Small intestine (tissue), 7 donors: ENCODE measurements at regions not wholly inside any gene's neighbourhood (a gene's known extent, or its start where the extent isn't known, plus 50 kb on each side); places are given as distances from the start of the nearest gene placed in this dataset.
"Not testable (repeated sequence)": the region's sequence is repeated elsewhere in the genome, so short reads cannot be mapped to it uniquely, and the experiment has no call there.

Experiments used
- DNase-seq, 2 donors: peaks; one replicate each; pipeline versions ENCODE4 v3.0.0 to v3.0.0-alpha.2; 2013
- FAIRE-seq: peaks from 2 replicates; lab custom pipeline; 2012; peaks lifted over from hg19 to GRCh38; lab: Jason Lieb, UNC
- H3K27ac ChIP-seq, 3 donors: one replicate each; pipeline ENCODE4 v1.5.1; 2013; ENCODE audit warnings: low read length in 2 of 3, mild to moderate bottlenecking in 2 of 3, control low read depth in 1 of 3, inconsistent platforms in 1 of 3, low read depth in 1 of 3, moderate library complexity in 1 of 3
- H3K27me3 ChIP-seq, 3 donors: one replicate each; pipeline ENCODE4 v1.6.1; 2013; ENCODE audit warnings: low read length in 3 of 3, inconsistent platforms in 1 of 3; ENCODE audit not compliant: control insufficient read depth in 3 of 3, insufficient read depth in 3 of 3
- H3K36me3 ChIP-seq, 3 donors: one replicate each; pipeline ENCODE4 v1.6.1; 2013; ENCODE audit warnings: low read length in 3 of 3, inconsistent platforms in 1 of 3, low read depth in 1 of 3, mild to moderate bottlenecking in 1 of 3, moderate library complexity in 1 of 3; ENCODE audit not compliant: control insufficient read depth in 3 of 3, insufficient read depth in 2 of 3
- H3K4me1 ChIP-seq, 3 donors: one replicate each; pipeline ENCODE4 v1.6.1; 2013; ENCODE audit warnings: low read length in 2 of 3, inconsistent platforms in 1 of 3, low read depth in 1 of 3, mild to moderate bottlenecking in 1 of 3, moderate library complexity in 1 of 3; ENCODE audit not compliant: control insufficient read depth in 3 of 3, insufficient read depth in 2 of 3
- H3K4me3 ChIP-seq, 3 donors: one replicate each; pipeline ENCODE4 v1.5.1; 2013; ENCODE audit warnings: low read length in 3 of 3, control low read depth in 1 of 3, inconsistent platforms in 1 of 3, low read depth in 1 of 3, mild to moderate bottlenecking in 1 of 3, moderate library complexity in 1 of 3
- H3K9me3 ChIP-seq, 2 donors: one replicate each; pipeline ENCODE4 v1.6.1; 2013; ENCODE audit warnings: low read depth in 1 of 2, low read length in 1 of 2; ENCODE audit not compliant: control insufficient read depth in 2 of 2, insufficient read depth in 1 of 2
- WGBS, 3 donors: extraction: QIAGEN DNeasy Blood & Tissue Kit; methylation state at CpG; one replicate each; pipeline ENCODE4 v1.1.7; 2013; 5-methylcytosine and 5-hydroxymethylcytosine counted together
- donor health status: healthy with polysubstance abuse.
- donor health status: control.
- donor health status: control.
- donor health status: Bipolar disorder and iron deficiency.
- donor health status: healthy.

DNA sequence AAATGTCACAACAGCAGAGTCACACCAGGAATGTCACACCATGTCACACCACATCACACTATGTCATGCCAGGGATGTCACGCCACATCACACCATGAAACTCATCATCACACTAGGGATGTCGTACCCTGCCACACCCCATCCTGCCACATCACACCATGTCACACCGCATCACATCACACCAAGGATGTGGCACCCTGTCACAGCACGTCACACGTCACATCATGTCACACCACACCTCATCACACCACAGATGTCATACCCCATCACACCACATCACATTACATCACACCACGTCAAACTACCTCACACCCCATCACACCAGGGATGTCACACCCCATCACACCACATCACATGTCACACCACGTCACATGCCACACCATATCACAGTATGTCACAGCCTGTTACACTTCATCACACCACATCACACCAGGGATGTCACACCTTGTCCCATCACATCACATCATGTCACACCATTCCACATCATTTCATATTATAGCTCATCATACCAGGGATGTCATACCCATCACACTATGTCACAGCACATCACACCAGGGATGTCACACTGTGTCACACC lies 90.9 kb downstream of the TMEM121 start:
- Histone ChIP-seq H3K9me3 (peaks cover 0 to 6% of the 10 kb centered on the region in 2 donors), H3K4me3 (no peak overlapping the region), H3K4me1 (no peaks in the 10 kb centered on the region), H3K36me3 (no peaks in the 10 kb centered on the region), H3K27me3 (no peaks in the 10 kb centered on the region), H3K27ac (no peak overlapping the region)
- FAIRE-seq (no peak), DNase-seq (no peak)
- 67 to 86% (median 70%) methylated on average over 7 of the region's 7 CpGs for WGBS, 3 donors

DNA sequence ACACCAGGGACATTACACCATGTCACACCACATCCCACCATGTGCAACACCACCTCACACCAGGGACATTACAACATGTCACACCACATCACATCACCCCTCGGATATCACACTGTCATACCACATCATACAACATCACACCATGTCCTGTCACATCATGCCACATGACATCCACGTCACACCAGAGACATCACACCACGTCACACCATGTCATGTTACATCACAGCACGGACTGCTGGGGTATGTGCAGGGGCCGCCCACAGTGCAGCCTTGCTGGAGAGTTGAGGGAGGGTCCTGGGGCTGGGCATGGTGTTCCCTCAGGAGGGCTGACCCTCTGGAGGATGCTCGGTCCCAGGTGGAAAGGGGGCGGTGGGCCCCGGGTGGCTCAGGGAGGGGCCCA lies 91.4 kb downstream of the TMEM121 start:
- not testable (repeated sequence) for H3K4me3 ChIP-seq, H3K4me1 ChIP-seq, H3K27ac ChIP-seq, H3K9me3 ChIP-seq, H3K36me3 ChIP-seq, FAIRE-seq, H3K27me3 ChIP-seq, DNase-seq
- WGBS, 3 donors: 61 to 84% (median 66%) methylated on average over 5 of the region's 8 CpGs

GRCh38 chr14:105619324-105619723 lies 92.9 kb downstream of the TMEM121 start:
- H3K27ac ChIP-seq, H3K36me3 ChIP-seq, FAIRE-seq, H3K9me3 ChIP-seq, DNase-seq, H3K27me3 ChIP-seq, H3K4me1 ChIP-seq, H3K4me3 ChIP-seq: not testable (repeated sequence)
- WGBS, 3 donors: 51 to 68% (median 62%) methylated on average over 2 to 3 of the region's 6 CpGs

DNA sequence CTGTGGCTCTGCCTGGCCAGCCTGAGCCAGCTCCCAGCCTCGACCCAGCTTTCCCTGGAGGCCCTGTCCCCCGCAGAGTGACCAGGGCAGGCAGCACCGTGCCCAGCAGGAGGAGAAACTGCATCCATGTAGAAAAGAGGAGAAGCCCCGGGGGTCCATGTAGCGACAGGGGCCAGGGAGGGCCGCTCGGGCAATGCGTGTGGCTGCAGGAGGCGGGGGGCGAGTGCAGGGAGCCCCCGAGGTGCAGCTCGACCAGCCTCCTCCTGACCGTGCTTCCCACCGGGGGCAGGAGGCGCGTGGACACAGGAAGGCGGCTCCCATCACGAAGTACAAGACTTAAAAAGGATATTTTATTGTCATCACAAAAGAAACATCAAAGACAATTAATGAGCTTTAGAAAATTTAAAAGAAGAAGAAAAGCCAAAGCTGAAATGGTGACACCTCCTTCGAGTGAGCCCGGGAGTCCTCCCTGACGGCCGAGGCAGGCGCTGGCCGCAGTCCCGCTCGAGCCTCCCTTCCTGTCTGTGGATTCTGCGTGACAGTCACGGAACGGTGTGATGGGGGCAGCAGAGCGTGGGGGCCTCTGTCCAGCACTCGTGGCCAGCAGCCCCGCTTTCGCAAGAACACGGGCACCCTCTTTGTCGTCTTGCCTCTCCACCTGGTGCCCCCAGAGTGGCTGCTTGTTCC lies 93.9 kb downstream of the TMEM121 start:
- H3K9me3 ChIP-seq, DNase-seq, H3K4me1 ChIP-seq, FAIRE-seq, H3K27ac ChIP-seq, H3K4me3 ChIP-seq, H3K36me3 ChIP-seq, H3K27me3 ChIP-seq: not testable (repeated sequence)
- WGBS, 3 donors: 75 to 81% (median 78%) methylated on average over 16 to 27 of the region's 35 CpGs

- not testable (repeated sequence) for H3K36me3 ChIP-seq, DNase-seq, H3K27me3 ChIP-seq, H3K27ac ChIP-seq, H3K9me3 ChIP-seq, H3K4me3 ChIP-seq, H3K4me1 ChIP-seq, FAIRE-seq
- WGBS, 3 donors: 39 to 82% (median 42%) methylated on average over 5 to 13 of the region's 21 CpGs
Measured at GRCh38 chr14:105620865-105621471, 94.6 kb downstream of the TMEM121 start.

DNA sequence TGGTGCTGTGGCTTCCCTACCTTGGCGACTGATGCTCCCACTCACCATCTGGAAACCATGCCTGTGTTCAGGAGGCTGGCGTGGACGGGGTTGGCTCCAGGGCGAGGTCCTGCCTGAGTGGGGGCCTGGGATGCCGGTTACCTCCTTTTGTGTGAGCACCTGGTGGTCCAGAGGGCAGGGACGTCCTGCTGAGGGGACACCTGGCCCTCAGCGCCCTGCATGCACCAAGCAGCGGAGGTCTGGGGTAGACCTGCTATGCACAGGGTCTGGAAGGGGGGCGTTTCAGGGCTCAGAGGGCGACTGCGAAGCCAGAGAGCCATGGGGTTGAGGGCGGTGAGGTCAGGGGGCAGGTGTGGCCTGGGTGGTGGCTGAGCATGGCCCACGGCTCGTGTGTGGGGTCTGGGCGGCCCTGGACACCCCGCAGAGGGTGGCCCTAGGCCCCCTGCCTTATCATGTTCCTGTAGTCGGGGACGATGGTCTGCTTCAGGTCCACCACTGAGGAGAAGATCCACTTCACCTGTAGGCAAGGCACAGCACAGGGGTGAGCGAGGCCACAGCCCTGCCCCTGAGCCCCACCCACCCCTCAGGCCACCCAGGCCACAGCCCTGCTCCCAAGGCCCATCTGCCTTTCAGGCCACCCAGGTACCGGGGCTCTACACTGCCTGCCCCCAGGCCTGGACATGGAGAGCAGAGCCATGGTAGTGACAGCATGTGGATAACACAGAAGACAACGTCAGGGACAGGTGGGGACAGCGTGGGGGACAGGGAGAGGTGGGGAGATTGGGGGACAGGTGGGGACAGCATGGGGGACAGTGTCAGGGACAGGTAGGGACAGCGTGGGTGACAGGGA lies 95.3 kb downstream of the TMEM121 start:
- WGBS, 3 donors: 51 to 80% (median 66%) methylated on average over 23 of the region's 23 CpGs
- not testable (repeated sequence) for H3K27ac ChIP-seq, DNase-seq, H3K4me1 ChIP-seq, H3K9me3 ChIP-seq, H3K36me3 ChIP-seq, H3K27me3 ChIP-seq, H3K4me3 ChIP-seq, FAIRE-seq

- FAIRE-seq: no peak
- WGBS, 3 donors: 67 to 82% (median 75%) methylated on average over 12 of the region's 12 CpGs
Measured at GRCh38 chr14:105622329-105622955, 96.1 kb downstream of the TMEM121 start.

DNA sequence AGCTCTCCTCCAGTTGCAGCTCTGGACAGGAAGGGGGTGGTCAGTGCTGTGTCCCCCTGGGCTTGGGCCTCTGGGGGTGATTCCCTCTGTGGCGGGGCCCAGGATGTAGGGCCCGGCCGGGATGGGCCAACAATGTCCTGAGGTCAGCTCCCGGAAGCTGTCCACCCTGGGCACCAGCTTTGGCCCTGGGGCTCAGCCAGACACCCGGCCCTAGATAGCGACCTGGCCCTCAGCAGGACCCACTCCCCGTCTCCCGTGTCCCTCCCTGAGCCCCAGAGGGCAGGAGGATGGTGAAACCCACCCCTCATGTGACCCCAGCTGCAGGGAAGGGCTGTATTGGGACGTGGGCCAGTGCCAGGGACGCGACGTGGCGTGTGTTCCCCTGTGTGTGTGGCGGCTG lies 96.8 kb downstream of the TMEM121 start:
- not testable (repeated sequence) for FAIRE-seq, H3K36me3 ChIP-seq, DNase-seq, H3K27ac ChIP-seq, H3K27me3 ChIP-seq, H3K9me3 ChIP-seq, H3K4me1 ChIP-seq, H3K4me3 ChIP-seq
- 61 to 76% (median 75%) methylated on average over 11 to 14 of the region's 14 CpGs for WGBS, 3 donors

More at GRCh38 chr14:105622329-105622955, 96.1 kb downstream of the TMEM121 start:
- Histone ChIP-seq H3K27me3 (no peaks in the 10 kb centered on the region), H3K4me3 (no peak overlapping the region), H3K4me1 (no peaks in the 10 kb centered on the region), H3K9me3 (peaks cover 0 to 1% of the 10 kb centered on the region in 2 donors), H3K36me3 (no peaks in the 10 kb centered on the region), H3K27ac (no peak overlapping the region)
- DNase-seq: no peak
